B cell (primary cell): ENCODE measurements at regions not wholly inside any gene's neighbourhood (a gene's known extent, or its start where the extent isn't known, plus 50 kb on each side); places are given as distances from the start of the nearest gene placed in this dataset.

Experiments used
- ATAC-seq: fragments of 200-7000 bp; cut with Tn5 transposase; one replicate; pipeline ENCODE4 v1.10.0; 2021; ENCODE audit warnings: low read depth, mild to moderate bottlenecking, moderate number of reproducible peaks, moderate library complexity
- CTCF ChIA-PET: fragments of 350-600 bp; sonication (Branson Sonifier 250); formaldehyde crosslinking; loops from one replicate; lab custom pipeline; 2021; ENCODE audit warnings: antibody characterized with exemption, inconsistent platforms; lab: Charles Lee
- POLR2A ChIA-PET: fragments of 350-600 bp; sonication (Branson Sonifier 250); formaldehyde crosslinking; loops from one replicate; lab custom pipeline; 2021; ENCODE audit warnings: antibody characterized with exemption; lab: Charles Lee
- DNase-seq: peaks from one replicate; pipeline ENCODE4 v3.0.0; 2013
- H2AFZ ChIP-seq: 2 replicates; pipeline ENCODE4 v1.6.1; 2012; ENCODE audit warnings: mild to moderate bottlenecking, low read depth, low read length; ENCODE audit not compliant: insufficient read depth, poor library complexity, severe bottlenecking
- H3K27ac ChIP-seq, 2 donors: 1 replicate in 1 of 2; 2 replicates in 1 of 2; pipeline ENCODE4 v1.5.1; 2012 to 2013; ENCODE audit warnings: low read length in 2 of 2, mild to moderate bottlenecking in 2 of 2, moderate library complexity in 1 of 2
- H3K27me3 ChIP-seq, 4 experiments: fragments of 200-600 bp in 1 of 4; sonication (generic) in 1 of 4; replicated peaks in 1 of 4; 1 replicate in 2 of 4; 2 replicates in 2 of 4; pipeline versions ENCODE4 v1.6.1 to v1.7.0; 2013 to 2016; ENCODE audit warnings: low read length in 3 of 4, mild to moderate bottlenecking in 2 of 4, mixed read lengths in 1 of 4, moderate library complexity in 1 of 4; ENCODE audit not compliant: insufficient read depth in 4 of 4, control insufficient read depth in 3 of 4; ENCODE audit errors: control extremely low read depth in 1 of 4
- H3K36me3 ChIP-seq, 2 experiments: replicated peaks in 1 of 2; 1 replicate in 1 of 2; 2 replicates in 1 of 2; pipeline versions ENCODE4 v1.6.1 to v1.7.1; 2013; ENCODE audit warnings: low read length in 1 of 2; ENCODE audit not compliant: insufficient read depth in 2 of 2, control insufficient read depth in 1 of 2; ENCODE audit errors: control extremely low read depth in 1 of 2, extremely low read depth in 1 of 2
- H3K4me1 ChIP-seq, 2 donors: fragments of 200-600 bp in 1 of 2; sonication (generic) in 1 of 2; 1 replicate in 1 of 2; 2 replicates in 1 of 2; pipeline versions ENCODE4 v1.5.1 to v1.6.1; 2013 to 2017; ENCODE audit warnings: low read length in 2 of 2; ENCODE audit not compliant: control insufficient read depth in 2 of 2, insufficient read depth in 2 of 2
- H3K4me2 ChIP-seq: replicated peaks from 2 replicates; pipeline ENCODE3; 2012; ENCODE audit warnings: mild to moderate bottlenecking, low read depth, low read length; ENCODE audit not compliant: poor library complexity, severe bottlenecking
- H3K4me3 ChIP-seq, 5 experiments: fragments of 200-600 bp in 1 of 5; sonication (generic) in 1 of 5; 1 replicate in 3 of 5; 2 replicates in 2 of 5; pipeline versions ENCODE4 v1.5.1 to v1.7.0; 2011 to 2016; ENCODE audit warnings: low read length in 4 of 5, mild to moderate bottlenecking in 4 of 5, low read depth in 2 of 5, control low read depth in 1 of 5, moderate library complexity in 1 of 5; ENCODE audit not compliant: insufficient read depth in 1 of 5; ENCODE audit errors: control extremely low read depth in 1 of 5, extremely low read depth in 1 of 5
- H3K79me2 ChIP-seq: fragments of 200-600 bp; sonication (generic); one replicate; pipeline ENCODE4 v1.6.0; 2016; ENCODE audit warnings: low read length; ENCODE audit not compliant: control insufficient read depth, insufficient read depth
- H3K9ac ChIP-seq: fragments of 200-600 bp; sonication (generic); 2 replicates; pipeline ENCODE4 v1.6.1; 2017; ENCODE audit warnings: mild to moderate bottlenecking, low read length, moderate library complexity
- H3K9me3 ChIP-seq, 3 donors: one replicate each; pipeline versions ENCODE4 v1.6.1 to v1.7.1; 2013; ENCODE audit warnings: low read length in 2 of 3; ENCODE audit not compliant: control insufficient read depth in 2 of 3, insufficient read depth in 1 of 3; ENCODE audit errors: control extremely low read depth in 1 of 3
- H4K20me1 ChIP-seq: 2 replicates; pipeline ENCODE4 v1.6.0; 2012; ENCODE audit warnings: mild to moderate bottlenecking, low read length; ENCODE audit not compliant: insufficient read depth, control insufficient read depth, poor library complexity, severe bottlenecking
- H3K27ac Mint-ChIP-seq: one replicate; pipeline ENCODE4 v1.8.0; 2021; ENCODE audit warnings: mixed read lengths
- H3K27me3 Mint-ChIP-seq: one replicate; pipeline ENCODE4 v1.8.0; 2021; ENCODE audit warnings: mixed read lengths
- H3K4me1 Mint-ChIP-seq: one replicate; pipeline ENCODE4 v1.8.0; 2021; ENCODE audit warnings: mixed read lengths
- H3K4me3 Mint-ChIP-seq: one replicate; pipeline ENCODE4 v1.8.0; 2021; ENCODE audit warnings: mixed read lengths
- H3K9me3 Mint-ChIP-seq: one replicate; pipeline ENCODE4 v1.8.0; 2022; ENCODE audit warnings: mixed read lengths; ENCODE audit not compliant: insufficient read depth
- EZH2 ChIP-seq: IDR thresholded peaks from 2 replicates; pipeline ENCODE4 v1.6.1; 2012; ENCODE audit warnings: borderline replicate concordance, low read depth, mild to moderate bottlenecking, moderate library complexity, low read length; ENCODE audit not compliant: insufficient read depth, poor library complexity, severe bottlenecking
- WGBS: methylation state at CpG from one replicate; pipeline ENCODE4 v1.1.5; 2013; ENCODE audit warnings: missing lambda C conversion rate; ENCODE audit not compliant: insufficient coverage; 5-methylcytosine and 5-hydroxymethylcytosine counted together
- intact Hi-C: fragments of 100-400 bp; cut with micrococcal nuclease; formaldehyde crosslinking; loops from one replicate; pipeline ENCODE4 v1.10.0; 2022
- TF ChIP-seq, protein P1 (sequence below): fragments of 200-600 bp; IDR thresholded peaks from one replicate; pipeline ENCODE4 v1.8.0; 2022; ENCODE audit warnings: antibody characterized with exemption, mild to moderate bottlenecking

DNA sequence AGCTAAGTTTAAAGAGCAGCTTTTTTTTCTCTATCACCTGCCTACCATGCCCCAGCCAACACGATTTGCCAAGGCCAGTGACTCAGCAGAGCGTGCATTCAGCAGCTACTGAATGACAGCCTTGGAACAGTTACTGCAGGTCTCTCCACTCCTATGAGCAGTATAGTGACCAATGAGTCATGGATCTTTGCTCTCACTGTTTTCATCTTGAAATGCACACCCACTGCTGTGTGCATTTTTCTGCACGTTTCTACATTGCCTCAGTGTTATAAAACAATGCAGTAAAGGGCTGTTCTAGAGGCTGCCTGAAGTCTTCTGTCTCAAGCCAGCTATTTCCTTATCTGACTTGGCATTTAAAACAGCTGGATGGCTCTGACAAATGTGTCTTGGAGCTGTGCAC, 66.0 kb upstream of the C4orf54 start:
- no peak overlapping the region for H3K4me2 ChIP-seq
- no peak overlapping the region for H3K27ac Mint-ChIP-seq
- CTCF ChIA-PET: interaction anchor here (1.5 to 1.7 kb wide), 2 partner anchors 9 to 85 kb away, joined by 3 to 7 read pairs; no protein-coding TSS in a partner anchor
- TF ChIP-seq, protein P1, sequence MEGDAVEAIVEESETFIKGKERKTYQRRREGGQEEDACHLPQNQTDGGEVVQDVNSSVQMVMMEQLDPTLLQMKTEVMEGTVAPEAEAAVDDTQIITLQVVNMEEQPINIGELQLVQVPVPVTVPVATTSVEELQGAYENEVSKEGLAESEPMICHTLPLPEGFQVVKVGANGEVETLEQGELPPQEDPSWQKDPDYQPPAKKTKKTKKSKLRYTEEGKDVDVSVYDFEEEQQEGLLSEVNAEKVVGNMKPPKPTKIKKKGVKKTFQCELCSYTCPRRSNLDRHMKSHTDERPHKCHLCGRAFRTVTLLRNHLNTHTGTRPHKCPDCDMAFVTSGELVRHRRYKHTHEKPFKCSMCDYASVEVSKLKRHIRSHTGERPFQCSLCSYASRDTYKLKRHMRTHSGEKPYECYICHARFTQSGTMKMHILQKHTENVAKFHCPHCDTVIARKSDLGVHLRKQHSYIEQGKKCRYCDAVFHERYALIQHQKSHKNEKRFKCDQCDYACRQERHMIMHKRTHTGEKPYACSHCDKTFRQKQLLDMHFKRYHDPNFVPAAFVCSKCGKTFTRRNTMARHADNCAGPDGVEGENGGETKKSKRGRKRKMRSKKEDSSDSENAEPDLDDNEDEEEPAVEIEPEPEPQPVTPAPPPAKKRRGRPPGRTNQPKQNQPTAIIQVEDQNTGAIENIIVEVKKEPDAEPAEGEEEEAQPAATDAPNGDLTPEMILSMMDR: no peak
- TF ChIP-seq EZH2: no peak
- no peak overlapping the region for H3K4me3 Mint-ChIP-seq
- WGBS: 20% methylated on average over 3 of the region's 3 CpGs
- H4K20me1 ChIP-seq: no peaks in the 10 kb centered on the region
- no peaks in the 10 kb centered on the region for H3K4me1 Mint-ChIP-seq
- ATAC-seq (no peak), DNase-seq (no peak)
- no peak overlapping the region for H3K9ac ChIP-seq
- no peaks in the 10 kb centered on the region for H3K36me3 ChIP-seq
- H3K4me3 ChIP-seq: no peak overlapping the region
- H3K4me1 ChIP-seq: no peaks in the 10 kb centered on the region
- POLR2A ChIA-PET: no interaction called here
- H3K79me2 ChIP-seq: no peaks in the 10 kb centered on the region
- no peaks in the 10 kb centered on the region for H3K27me3 ChIP-seq
- peaks cover 13% of the 10 kb centered on the region for H3K27me3 Mint-ChIP-seq
- H3K9me3 Mint-ChIP-seq: no peaks in the 10 kb centered on the region
- no peak overlapping the region for H2AFZ ChIP-seq
- no peak overlapping the region for H3K27ac ChIP-seq
- H3K9me3 ChIP-seq: no peaks in the 10 kb centered on the region
- intact Hi-C loops: loop anchor here (10.0 kb wide), 1 partner anchor 161 kb away; no protein-coding TSS in a partner anchor

DNA sequence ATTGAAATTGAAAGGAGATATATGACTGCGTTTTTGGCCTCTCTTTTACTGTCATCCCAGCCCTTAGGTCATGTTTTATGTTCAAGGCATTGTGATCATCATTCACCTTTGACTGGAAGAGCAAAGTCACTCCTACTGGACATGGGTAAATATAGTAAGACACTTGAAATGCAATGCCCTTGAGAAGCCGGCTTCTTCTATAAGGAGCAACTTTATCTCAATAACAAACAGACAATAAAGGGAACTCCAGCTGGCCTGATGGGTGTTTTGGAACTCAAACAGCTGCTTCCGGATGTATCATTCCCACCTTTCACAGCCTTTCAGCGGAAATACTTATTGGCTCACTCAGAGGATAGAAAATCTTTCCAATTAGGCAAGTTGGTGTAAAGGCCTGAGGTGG, 65.1 kb upstream of the C4orf54 start:
- no peaks in the 10 kb centered on the region for H3K36me3 ChIP-seq
- no peak overlapping the region for H3K27ac ChIP-seq
- no peak overlapping the region for H3K9ac ChIP-seq
- no peak overlapping the region for H3K4me2 ChIP-seq
- no peaks in the 10 kb centered on the region for H3K9me3 Mint-ChIP-seq
- ChIA-PET CTCF (no interaction called here), POLR2A (no interaction called here)
- H3K27me3 ChIP-seq: no peaks in the 10 kb centered on the region
- no peak for TF ChIP-seq EZH2
- TF ChIP-seq, protein P1: no peak
- no peaks in the 10 kb centered on the region for H3K4me1 ChIP-seq
- intact Hi-C loops: loop anchor here (10.0 kb wide), 1 partner anchor 162 kb away; no protein-coding TSS in a partner anchor
- H3K27me3 Mint-ChIP-seq: peaks cover 18% of the 10 kb centered on the region
- ATAC-seq (no peak), DNase-seq (no peak)
- H4K20me1 ChIP-seq: no peaks in the 10 kb centered on the region
- H3K9me3 ChIP-seq: no peaks in the 10 kb centered on the region
- H3K4me1 Mint-ChIP-seq: no peaks in the 10 kb centered on the region
- H3K4me3 ChIP-seq: no peak overlapping the region
- H2AFZ ChIP-seq: no peak overlapping the region
- no CpG with 5 or more reads among the region's 4 CpGs for WGBS
- no peak overlapping the region for H3K4me3 Mint-ChIP-seq
- H3K27ac Mint-ChIP-seq: no peak overlapping the region
- H3K79me2 ChIP-seq: no peaks in the 10 kb centered on the region
